ENCODE measurements at regions not wholly inside any gene's neighbourhood (a gene's known extent, or its start where the extent isn't known, plus 50 kb on each side); places are given as distances from the start of the nearest gene placed in this dataset.

GRCh38 chr14:55877942-55878341, 240.3 kb upstream of the PELI2 start:
- Histone ChIP-seq H3K9me3 (no peaks in the 10 kb centered on the region), H3K27ac (no peak overlapping the region), H3K4me1 (no peaks in the 10 kb centered on the region), H3K27me3 (no peaks in the 10 kb centered on the region), H3K4me3 (no peak overlapping the region), H3K36me3 (no peaks in the 10 kb centered on the region)
- no peak for DNase-seq
- TF ChIP-seq POLR2AphosphoS5 (IDR thresholded peaks at IDR 0.05) (no peak), EP300 (IDR thresholded peaks at IDR 0.05; ENCODE audit: low read depth) (no peak), POLR2A (IDR thresholded peaks at IDR 0.05) (no peak), CTCF (IDR thresholded peaks at IDR 0.05) (no peak)
- in situ Hi-C loops (cut with MboI; ENCODE audit: low pct_ligation_motif_present in 1 of 4, low pct_unique_long_range_greater_than_20kb in 1 of 4, low sequenced_read_pairs in 3 of 4) = no loop called here
- WGBS, 2 donors (ENCODE audit: low coverage in 1 of 2) = 56 to 59% methylated on average over 2 to 7 of the region's 7 CpGs
- intact Hi-C loops (cut with DNase I; ENCODE audit: low total_unique reads) = no loop called here

- intact Hi-C loops (cut with DNase I; ENCODE audit: low total_unique reads) = no loop called here
- TF ChIP-seq POLR2A (IDR thresholded peaks at IDR 0.05) = no peak
- Histone ChIP-seq H3K4me3 (no peak overlapping the region), H3K9me3 (no peaks in the 10 kb centered on the region), H3K36me3 (no peaks in the 10 kb centered on the region), H3K27me3 (no peaks in the 10 kb centered on the region), H3K27ac (no peak overlapping the region), H3K4me1 (no peaks in the 10 kb centered on the region)
- DNase-seq = no peak
- in situ Hi-C loops (cut with MboI; ENCODE audit: low pct_ligation_motif_present in 1 of 4, low pct_unique_long_range_greater_than_20kb in 1 of 4, low sequenced_read_pairs in 3 of 4) = no loop called here
- 67 to 100% methylated on average over 1 to 6 of the region's 6 CpGs for WGBS, 2 donors (ENCODE audit: low coverage in 1 of 2)
Observed at GRCh38 chr14:55881577-55882241, 236.5 kb upstream of the PELI2 start.

GRCh38 chr14:55884819-55885218, 233.4 kb upstream of the PELI2 start:
- Histone ChIP-seq H3K36me3 (no peaks in the 10 kb centered on the region), H3K27me3 (no peaks in the 10 kb centered on the region), H3K9me3 (no peaks in the 10 kb centered on the region), H3K4me1 (no peaks in the 10 kb centered on the region), H3K4me3 (no peak overlapping the region), H3K27ac (no peak overlapping the region)
- in situ Hi-C loops (cut with MboI; ENCODE audit: low pct_ligation_motif_present in 1 of 4, low pct_unique_long_range_greater_than_20kb in 1 of 4, low sequenced_read_pairs in 3 of 4) (no loop called here), intact Hi-C loops (cut with DNase I; ENCODE audit: low total_unique reads) (no loop called here)
- 54 to 76% methylated on average over 4 of the region's 4 CpGs for whole genome bisulfite sequencing, 2 donors (ENCODE audit: low coverage in 1 of 2)
- DNase-seq = no peak
- TF ChIP-seq CTCF (IDR thresholded peaks at IDR 0.05) (no peak), POLR2AphosphoS5 (IDR thresholded peaks at IDR 0.05) (no peak), EP300 (IDR thresholded peaks at IDR 0.05; ENCODE audit: low read depth) (no peak), POLR2A (IDR thresholded peaks at IDR 0.05) (no peak)

GRCh38 chr14:55889124-55889523, 229.1 kb upstream of the PELI2 start:
- intact Hi-C loops (cut with DNase I; ENCODE audit: low total_unique reads) = no loop called here
- in situ Hi-C loops (cut with MboI; ENCODE audit: low pct_ligation_motif_present in 1 of 4, low pct_unique_long_range_greater_than_20kb in 1 of 4, low sequenced_read_pairs in 3 of 4) = no loop called here

More at GRCh38 chr14:55889124-55889523, 229.1 kb upstream of the PELI2 start:
- no peak for DNase-seq
- Histone ChIP-seq H3K27ac (no peak overlapping the region), H3K9me3 (no peaks in the 10 kb centered on the region), H3K4me3 (no peak overlapping the region), H3K36me3 (no peaks in the 10 kb centered on the region), H3K27me3 (no peaks in the 10 kb centered on the region), H3K4me1 (no peaks in the 10 kb centered on the region)
- 50 to 58% methylated on average over 4 to 6 of the region's 6 CpGs for WGBS, 2 donors (ENCODE audit: low coverage in 1 of 2)
- TF ChIP-seq CTCF (IDR thresholded peaks at IDR 0.05) = no peak
